ENCODE measurements at regions not wholly inside any gene's neighbourhood (a gene's known extent, or its start where the extent isn't known, plus 50 kb on each side); places are given as distances from the start of the nearest gene placed in this dataset.

- DNase-seq (ENCODE audit: low spot score), result no peak
These were observed 172.7 kb upstream of the ZEB2 start for GRCh38 chr2:144692661-144693060.

GRCh38 chr2:144690771-144691170, 170.9 kb upstream of the ZEB2 start:
- DNase-seq (ENCODE audit: low spot score), result no peak

- DNase-seq (ENCODE audit: low spot score), result no peak
These were observed 166.7 kb upstream of the ZEB2 start for GRCh38 chr2:144686518-144687215.

- no peak for DNase-seq (ENCODE audit: low spot score)
These were observed 164.0 kb upstream of the ZEB2 start for GRCh38 chr2:144683966-144684365.

GRCh38 chr2:144683107-144683753, 163.3 kb upstream of the ZEB2 start:
- peak; percentile 4 for DNase-seq (ENCODE audit: low spot score)

GRCh38 chr2:144682248-144682647, 162.3 kb upstream of the ZEB2 start:
- DNase-seq (ENCODE audit: low spot score), result no peak

GRCh38 chr2:144681389-144681788, 161.5 kb upstream of the ZEB2 start:
- DNase-seq (ENCODE audit: low spot score), result no peak

GRCh38 chr2:144679942-144680341, 160.0 kb upstream of the ZEB2 start:
- no peak for DNase-seq (ENCODE audit: low spot score)

- DNase-seq (ENCODE audit: low spot score), result no peak
These were observed 158.8 kb upstream of the ZEB2 start for GRCh38 chr2:144678736-144679135.

- DNase-seq (ENCODE audit: low spot score), result no peak
These were observed 155.8 kb upstream of the ZEB2 start for GRCh38 chr2:144675731-144676130.

- DNase-seq (ENCODE audit: low spot score), result no peak
These were observed 155.4 kb upstream of the ZEB2 start for GRCh38 chr2:144675331-144675730.

GRCh38 chr2:144674071-144674470, 154.2 kb upstream of the ZEB2 start:
- no peak for DNase-seq (ENCODE audit: low spot score)

GRCh38 chr2:144673456-144673855, 153.5 kb upstream of the ZEB2 start:
- DNase-seq (ENCODE audit: low spot score), result no peak

- DNase-seq (ENCODE audit: low spot score), result no peak
These were observed 152.0 kb upstream of the ZEB2 start for GRCh38 chr2:144671695-144672455.

- DNase-seq (ENCODE audit: low spot score), result no peak
These were observed 150.8 kb upstream of the ZEB2 start for GRCh38 chr2:144670738-144671137.

- no peak for DNase-seq (ENCODE audit: low spot score)
These were observed 150.2 kb upstream of the ZEB2 start for GRCh38 chr2:144670080-144670479.

GRCh38 chr2:144669196-144669987, 149.5 kb upstream of the ZEB2 start:
- no peak for DNase-seq (ENCODE audit: low spot score)

- DNase-seq (ENCODE audit: low spot score), result no peak
These were observed 148.7 kb upstream of the ZEB2 start for GRCh38 chr2:144668493-144669110.

- DNase-seq (ENCODE audit: low spot score), result peak; percentile 5
These were observed 146.1 kb upstream of the ZEB2 start for GRCh38 chr2:144666032-144666431.

GRCh38 chr2:144663207-144663606, 143.3 kb upstream of the ZEB2 start:
- DNase-seq (ENCODE audit: low spot score), result no peak

- peak; percentile 8 for DNase-seq (ENCODE audit: low spot score)
These were observed 140.8 kb upstream of the ZEB2 start for GRCh38 chr2:144660518-144661316.

Measured in GM03348 (cell line).